K562 (cell line): ENCODE measurements at regions not wholly inside any gene's neighbourhood (a gene's known extent, or its start where the extent isn't known, plus 50 kb on each side); places are given as distances from the start of the nearest gene placed in this dataset.

Experiments
- ATAC-seq: fragments of 200-7000 bp; cut with Tn5 transposase; 3 replicates; pipeline ENCODE4 v1.9.1; 2020; ENCODE audit warnings: moderate library complexity
- BruUV-seq: library from RNA; stranded (reverse); fragments of 400-500 nt; replicated peaks from 2 replicates; lab custom pipeline; 2021; lab: Mats Ljungman, UMichigan
- CTCF ChIA-PET: fragments of 300-600 bp; formaldehyde crosslinking; extraction: SDS; loops from one replicate; lab custom pipeline; 2021; ENCODE audit warnings: low intra/inter-chr PET ratio; lab: Yijun Ruan, JAX
- POLR2A ChIA-PET: fragments of 300-600, 350-650 bp; sonication (Branson Sonifier 250); formaldehyde crosslinking; extraction: SDS; loops from one replicate; lab custom pipeline; 2021; ENCODE audit warnings: antibody characterized with exemption, inconsistent platforms; lab: Yijun Ruan, JAX
- DNase-seq, 4 experiments: peaks; one replicate each; pipeline versions ENCODE4 v3.0.0 to v3.0.0-alpha.2; 2011 to 2018; ENCODE audit warnings: low spot score in 3 of 4, mixed read lengths in 3 of 4; ENCODE audit errors: extremely low read depth in 1 of 4
- FAIRE-seq: peaks from 2 replicates; lab custom pipeline; 2011; peaks lifted over from hg19 to GRCh38; lab: Jason Lieb, UNC
- H2AFZ ChIP-seq: 2 replicates; pipeline ENCODE4 v1.6.0; 2011; ENCODE audit warnings: low read depth, low read length, control low read depth, inconsistent platforms
- H3K27ac ChIP-seq: fragments of 200-600 bp; 3 replicates; pipeline ENCODE4 v1.8.0; 2011; ENCODE audit warnings: low read depth, mild to moderate bottlenecking, control low read depth, inconsistent platforms, low read length, moderate library complexity, mixed read lengths; ENCODE audit errors: extremely low read depth
- H3K27me3 ChIP-seq, 2 experiments: fragments of 300-600 bp in 1 of 2; 2 replicates in 1 of 2; 3 replicates in 1 of 2; pipeline versions ENCODE4 v1.6.0 to v1.8.0; 2011; ENCODE audit warnings: inconsistent platforms in 2 of 2, low read length in 2 of 2, mild to moderate bottlenecking in 1 of 2, mixed read lengths in 1 of 2, moderate library complexity in 1 of 2; ENCODE audit not compliant: control insufficient read depth in 2 of 2, insufficient read depth in 2 of 2
- H3K36me3 ChIP-seq: fragments of 300-600 bp; 3 replicates; pipeline ENCODE4 v1.8.0; 2011; ENCODE audit warnings: mild to moderate bottlenecking, low read length, inconsistent platforms; ENCODE audit not compliant: control insufficient read depth, insufficient read depth
- H3K4me1 ChIP-seq, 2 experiments: fragments of 200-600 bp in 1 of 2; replicated peaks in 1 of 2; 2 replicates in 1 of 2; 3 replicates in 1 of 2; pipeline versions ENCODE4 v1.5.1 to v1.8.0; 2011; ENCODE audit warnings: inconsistent platforms in 2 of 2, low read length in 2 of 2, mild to moderate bottlenecking in 1 of 2, mixed read lengths in 1 of 2, moderate library complexity in 1 of 2; ENCODE audit not compliant: control insufficient read depth in 2 of 2, insufficient read depth in 2 of 2
- H3K4me2 ChIP-seq: 2 replicates; pipeline ENCODE4 v1.6.1; 2011; ENCODE audit warnings: low read length, control low read depth, inconsistent platforms, mixed read lengths; ENCODE audit not compliant: insufficient read depth
- H3K4me3 ChIP-seq: fragments of 200-600 bp; sonication (generic), shearing (Covaris generic); 2 replicates; pipeline ENCODE4 v1.5.1; 2016; ENCODE audit warnings: control low read depth, inconsistent platforms
- H3K79me2 ChIP-seq: fragments of 200-600 bp; 3 replicates; pipeline ENCODE4 v1.8.0; 2011; ENCODE audit warnings: low read length, inconsistent platforms; ENCODE audit not compliant: control insufficient read depth, insufficient read depth
- H3K9ac ChIP-seq, 2 experiments: 2 replicates each; pipeline versions ENCODE4 v1.6.0 to v1.6.1; 2011; ENCODE audit warnings: low read depth in 2 of 2, low read length in 2 of 2, control low read depth in 1 of 2, inconsistent platforms in 1 of 2, mild to moderate bottlenecking in 1 of 2, mixed read lengths in 1 of 2; ENCODE audit not compliant: insufficient read depth in 1 of 2
- H3K9me1 ChIP-seq: one replicate; pipeline ENCODE4 v1.6.0; 2011; ENCODE audit warnings: inconsistent platforms, mild to moderate bottlenecking, low read length, moderate library complexity; ENCODE audit not compliant: control insufficient read depth, insufficient read depth
- H3K9me3 ChIP-seq: replicated peaks from 2 replicates; pipeline ENCODE4 v1.5.1; 2011; ENCODE audit warnings: low read depth, low read length, inconsistent platforms; ENCODE audit not compliant: control insufficient read depth, insufficient read depth
- H4K20me1 ChIP-seq: replicated peaks from 2 replicates; pipeline ENCODE4 v1.6.1; 2011; ENCODE audit warnings: low read length, inconsistent platforms, mixed read lengths; ENCODE audit not compliant: control insufficient read depth, insufficient read depth
- ASH1L ChIP-seq: fragments of 450-650 bp; IDR thresholded peaks from 2 replicates; pipeline ENCODE4 v1.6.1; 2018; ENCODE audit warnings: borderline replicate concordance, mild to moderate bottlenecking, low read depth; ENCODE audit not compliant: partially characterized antibody
- CEBPZ ChIP-seq: fragments of 150-350 bp; IDR thresholded peaks from 2 replicates; pipeline ENCODE4 v1.6.1; 2014; ENCODE audit warnings: low read depth, mild to moderate bottlenecking, low read length, borderline replicate concordance
- E2F5 ChIP-seq: sonication (generic); formaldehyde crosslinking; IDR thresholded peaks from 2 replicates; pipeline ENCODE4 v1.8.0; 2022; ENCODE audit warnings: mild to moderate bottlenecking, missing genetic modification reagents
- ETV6 ChIP-seq, 3 experiments: fragments of 150-350 bp in 1 of 3; sonication (generic) in 1 of 3; formaldehyde crosslinking in 1 of 3; IDR thresholded peaks; 2 replicates each; pipeline versions ENCODE4 v1.6.1 to v1.8.0; 2014 to 2022; ENCODE audit warnings: borderline replicate concordance in 2 of 3, low read depth in 2 of 3, antibody characterized with exemption in 1 of 3, low read length in 1 of 3, mild to moderate bottlenecking in 1 of 3, missing genetic modification reagents in 1 of 3
- HSF4 ChIP-seq: fragments of 250-450 bp; sonication (Bioruptor Pico); IDR thresholded peaks from 2 replicates; pipeline ENCODE4 v2.1.2; 2022; ENCODE audit warnings: mild to moderate bottlenecking, moderate library complexity, borderline replicate concordance
- MECOM ChIP-seq: fragments of 250-450 bp; sonication (Bioruptor Pico); IDR thresholded peaks from 2 replicates; pipeline ENCODE4 v1.8.0; 2022; ENCODE audit warnings: inconsistent platforms
- POLR2H ChIP-seq: IDR thresholded peaks from 2 replicates; pipeline ENCODE4 v1.6.1; 2016; ENCODE audit warnings: missing genetic modification characterization, low read depth, mild to moderate bottlenecking, control low read depth, missing compliant biosample characterization, moderate library complexity
- PRDM10 ChIP-seq: fragments of 450-650 bp; IDR thresholded peaks from 2 replicates; pipeline ENCODE4 v1.6.1; 2018; ENCODE audit not compliant: partially characterized antibody
- RFX1 ChIP-seq: fragments of 450-650 bp; IDR thresholded peaks from 2 replicates; pipeline ENCODE4 v1.6.1; 2016; ENCODE audit warnings: mild to moderate bottlenecking, moderate library complexity
- ZNF384 ChIP-seq: IDR thresholded peaks from 2 replicates; pipeline ENCODE4 v1.6.1; 2012; ENCODE audit warnings: low read depth, low read length, improper control_type of control experiment
- ZNF395 ChIP-seq: fragments of 200-800 bp; sonication (Bioruptor generic); IDR thresholded peaks from 2 replicates; pipeline ENCODE4 v1.6.1; 2017; ENCODE audit warnings: missing genetic modification characterization, missing compliant biosample characterization
- ZNF589 ChIP-seq: fragments of 200-800 bp; sonication (Bioruptor generic); IDR thresholded peaks from 2 replicates; pipeline ENCODE4 v1.6.1; 2016; ENCODE audit warnings: low read depth, missing genetic modification characterization, missing compliant biosample characterization
- ZNF707 ChIP-seq: fragments of 250-450 bp; sonication (Bioruptor Pico); conservative IDR thresholded peaks from 2 replicates; pipeline ENCODE4 v1.8.0; 2022; ENCODE audit warnings: inconsistent platforms, mild to moderate bottlenecking, moderate library complexity
- WGBS: fragments of 100-300 bp; shearing (Covaris generic); methylation state at CpG from one replicate; pipeline ENCODE4 v1.1.6; 2016; ENCODE audit warnings: low coverage, mixed read lengths; ENCODE audit not compliant: insufficient coverage; ENCODE audit errors: missing lambda C conversion rate; 5-methylcytosine and 5-hydroxymethylcytosine counted together
- in situ Hi-C: fragments of 300-500 bp; cut with MboI; formaldehyde crosslinking; loops from 4 replicates; pipeline ENCODE4 v1.15.0; 2018; ENCODE audit warnings: inconsistent platforms, mixed read lengths
- intact Hi-C: fragments of 100-400 bp; cut with micrococcal nuclease; formaldehyde crosslinking; loops from 2 replicates; pipeline ENCODE4 v1.14.2; 2022

GRCh38 chr3:107916171-107916570 lies 174.7 kb downstream of the CD47 start:
- BruUV-seq: no TSS peak
- TF ChIP-seq ZNF395 (CRISPR knock-in tag) (no peak), PRDM10 (no peak), HSF4 (CRISPR knock-in tag) (no peak), RFX1 (no peak), POLR2H (no peak), ASH1L (no peak), ZNF589 (CRISPR knock-in tag) (no peak), ZNF384 (no peak), CEBPZ (no peak), MECOM (CRISPR knock-in tag) (no peak), ZNF707 (CRISPR knock-in tag) (no peak), E2F5 (CRISPR knock-in tag) (no peak), ETV6 (IDR thresholded peaks at IDR 0.05; ENCODE audit: borderline replicate concordance in 1 of 2, low read depth in 2 of 2, low read length in 1 of 2) (no peak), ETV6 (CRISPR knock-in tag; IDR thresholded peaks at IDR 0.05; ENCODE audit: borderline replicate concordance) (no peak)

More at GRCh38 chr3:107916171-107916570, 174.7 kb downstream of the CD47 start:
- no peak for ATAC-seq
- Histone ChIP-seq H3K9ac (no peak overlapping the region), H3K79me2 (no peaks in the 10 kb centered on the region), H3K9me1 (no peaks in the 10 kb centered on the region), H3K27me3 (no peaks in the 10 kb centered on the region; a peak in 2 of 5 replicates), H3K4me3 (no peak overlapping the region), H3K9me3 (no peaks in the 10 kb centered on the region), H2AFZ (no peak overlapping the region), H4K20me1 (no peaks in the 10 kb centered on the region), H3K4me2 (no peak overlapping the region), H3K4me1 (no peaks in the 10 kb centered on the region), H3K27ac (no peak overlapping the region), H3K36me3 (no peaks in the 10 kb centered on the region)
- WGBS: 2% methylated on average over 6 of the region's 6 CpGs
- FAIRE-seq: no peak
- ChIA-PET POLR2A (no interaction called here), CTCF (no interaction called here)
- intact Hi-C loops: no loop called here
- in situ Hi-C loops: no loop called here
- no peak for DNase-seq
